CD4-positive, alpha-beta T cell treated with Interleukin-4 for 4 hours (primary cell): ENCODE measurements at regions not wholly inside any gene's neighbourhood (a gene's known extent, or its start where the extent isn't known, plus 50 kb on each side); places are given as distances from the start of the nearest gene placed in this dataset.
"Not testable (repeated sequence)": the region's sequence is repeated elsewhere in the genome, so short reads cannot be mapped to it uniquely, and the experiment has no call there.

Experiments used
- DNase-seq: peaks from one replicate; pipeline ENCODE4 v3.0.0-alpha.2; 2020

- no peak for DNase-seq
Observed at GRCh38 chr13:88436974-88437373, 765.8 kb downstream of the SLITRK5 start.

GRCh38 chr13:88450515-88450914 is 779.3 kb downstream of the SLITRK5 start:
- no peak for DNase-seq

- no peak for DNase-seq
Observed at GRCh38 chr13:88456151-88456550, 785.0 kb downstream of the SLITRK5 start.

- no peak for DNase-seq
Observed at GRCh38 chr13:88459331-88459730, 788.2 kb downstream of the SLITRK5 start.

GRCh38 chr13:88461272-88462009 is 790.3 kb downstream of the SLITRK5 start:
- no peak for DNase-seq

GRCh38 chr13:88464851-88465250 is 793.7 kb downstream of the SLITRK5 start:
- no peak for DNase-seq

- no peak for DNase-seq
Observed at GRCh38 chr13:88472316-88472715, 801.1 kb downstream of the SLITRK5 start.

GRCh38 chr13:88483202-88483601 is 812.0 kb downstream of the SLITRK5 start:
- DNase-seq, result no peak

- no peak for DNase-seq
Observed at GRCh38 chr13:88507909-88508308, 836.7 kb downstream of the SLITRK5 start.

GRCh38 chr13:88512993-88513392 is 841.8 kb downstream of the SLITRK5 start:
- DNase-seq, result not testable (repeated sequence)

GRCh38 chr13:88526186-88526852 is 855.1 kb downstream of the SLITRK5 start:
- DNase-seq, result no peak

GRCh38 chr13:88526853-88527215 is 855.7 kb downstream of the SLITRK5 start:
- DNase-seq, result no peak

GRCh38 chr13:88541994-88542393 is 870.8 kb downstream of the SLITRK5 start:
- DNase-seq, result no peak

GRCh38 chr13:88544836-88545235 is 873.7 kb downstream of the SLITRK5 start:
- no peak for DNase-seq

- no peak for DNase-seq
Observed at GRCh38 chr13:88552966-88553365, 881.8 kb downstream of the SLITRK5 start.

GRCh38 chr13:88565566-88565965 is 894.4 kb downstream of the SLITRK5 start:
- no peak for DNase-seq

GRCh38 chr13:88585861-88586260 is 914.7 kb downstream of the SLITRK5 start:
- DNase-seq, result no peak

- DNase-seq, result no peak
Observed at GRCh38 chr13:88586263-88586662, 915.1 kb downstream of the SLITRK5 start.

- DNase-seq, result no peak
Observed at GRCh38 chr13:88590574-88590973, 919.4 kb downstream of the SLITRK5 start.

- DNase-seq, result no peak
Observed at GRCh38 chr13:88592105-88592504, 920.9 kb downstream of the SLITRK5 start.

- DNase-seq, result no peak
Observed at GRCh38 chr13:88601949-88602348, 930.8 kb downstream of the SLITRK5 start.

- no peak for DNase-seq
Observed at GRCh38 chr13:88602786-88603777, 931.9 kb downstream of the SLITRK5 start.

GRCh38 chr13:88617176-88617575 is 946.0 kb downstream of the SLITRK5 start:
- DNase-seq, result no peak
